BLaER1 treated with 17β-estradiol and CSF1 and Interleukin-3, amounts not matched to agents 10 nM and 100 nM (cell line): ENCODE measurements at regions not wholly inside any gene's neighbourhood (a gene's known extent, or its start where the extent isn't known, plus 50 kb on each side); places are given as distances from the start of the nearest gene placed in this dataset.

Experiments
- H3K27ac ChIP-seq, 11 experiments: shearing (Covaris generic); formaldehyde crosslinking; 2 replicates each; pipeline ENCODE4 v1.8.1; 2022
- H3K27me3 ChIP-seq, 11 experiments: shearing (Covaris generic); formaldehyde crosslinking; 2 replicates each; pipeline ENCODE4 v1.8.1; 2022
- H3K36me3 ChIP-seq, 11 experiments: shearing (Covaris generic); formaldehyde crosslinking; 2 replicates each; pipeline ENCODE4 v1.8.1; 2022
- H3K4me1 ChIP-seq, 10 experiments: shearing (Covaris generic); formaldehyde crosslinking; 2 replicates each; pipeline ENCODE4 v1.8.1; 2022
- H3K4me2 ChIP-seq, 11 experiments: shearing (Covaris generic); formaldehyde crosslinking; 2 replicates each; pipeline ENCODE4 v1.8.1; 2022
- H3K4me3 ChIP-seq, 10 experiments: shearing (Covaris generic); formaldehyde crosslinking; 2 replicates each; pipeline ENCODE4 v1.8.1; 2022
- H3K9ac ChIP-seq, 11 experiments: shearing (Covaris generic); formaldehyde crosslinking; 2 replicates each; pipeline ENCODE4 v1.8.1; 2022
- H3K9me3 ChIP-seq, 11 experiments: shearing (Covaris generic); formaldehyde crosslinking; replicated peaks in 1 of 11; 2 replicates each; pipeline ENCODE4 v1.8.1; 2022
- H4K20me1 ChIP-seq, 11 experiments: shearing (Covaris generic); formaldehyde crosslinking; 2 replicates each; pipeline ENCODE4 v1.8.1; 2022
- Cebpa-rat ChIP-seq, 11 experiments: shearing (Covaris generic); IDR thresholded peaks; 2 replicates each; pipeline ENCODE4 v1.8.1; 2022

- Histone ChIP-seq H3K27me3 (no peaks in the 10 kb centered on the region), H3K9me3 (peaks cover 0 to 11% (median 4%) of the 10 kb centered on the region in 11 experiments; a peak in 6 of 22 replicates), H3K4me3 (no peak overlapping the region), H3K4me1 (peaks cover 8 to 15% (median 11%) of the 10 kb centered on the region in 10 experiments; a peak in 19 of 20 replicates), H3K27ac (peak overlapping the region in 1 of 11 experiments; percentile 32; a peak in 1 of 22 replicates), H3K4me2 (peak overlapping the region; percentile 22 to 56 (median 41); a peak in 21 of 22 replicates), H3K9ac (no peak overlapping the region), H4K20me1 (peaks cover 0 to 4% (median 0%) of the 10 kb centered on the region in 11 experiments; a peak in 1 of 22 replicates), H3K36me3 (no peaks in the 10 kb centered on the region)
- no peak for TF ChIP-seq Cebpa-rat (IDR thresholded peaks at IDR 0.05)
These were observed 209.6 kb downstream of the BUD13 start for GRCh38 chr11:116563028-116563711.

- no peaks in the 10 kb centered on the region for H3K27me3 ChIP-seq
- H3K27ac ChIP-seq, result no peak overlapping the region
- H4K20me1 ChIP-seq, result peaks cover 0 to 4% (median 0%) of the 10 kb centered on the region in 11 experiments; a peak in 2 of 22 replicates
- no peak for TF ChIP-seq Cebpa-rat (IDR thresholded peaks at IDR 0.05)
- H3K9me3 ChIP-seq, result peaks cover 0 to 4% (median 0%) of the 10 kb centered on the region in 11 experiments; a peak in 4 of 22 replicates
- H3K9ac ChIP-seq, result no peak overlapping the region
- H3K4me3 ChIP-seq, result no peak overlapping the region
- no peaks in the 10 kb centered on the region for H3K36me3 ChIP-seq
- peak overlapping the region in 1 of 11 experiments; percentile 23; a peak in 1 of 22 replicates for H3K4me2 ChIP-seq
- peaks cover 8 to 15% (median 11%) of the 10 kb centered on the region in 10 experiments; a peak in 19 of 20 replicates for H3K4me1 ChIP-seq
These were observed 212.2 kb downstream of the BUD13 start for GRCh38 chr11:116560589-116560988.

GRCh38 chr11:116558504-116559211 lies 214.1 kb downstream of the BUD13 start:
- no peak overlapping the region for H3K9ac ChIP-seq
- TF ChIP-seq Cebpa-rat (IDR thresholded peaks at IDR 0.05), result no peak
- no peaks in the 10 kb centered on the region; a peak in 1 of 22 replicates for H3K9me3 ChIP-seq
- peaks cover 0 to 4% (median 0%) of the 10 kb centered on the region in 11 experiments; a peak in 2 of 22 replicates for H4K20me1 ChIP-seq
- H3K4me3 ChIP-seq, result no peak overlapping the region
- H3K27ac ChIP-seq, result no peak overlapping the region
- peaks cover 8 to 14% (median 11%) of the 10 kb centered on the region in 10 experiments; a peak in 19 of 20 replicates for H3K4me1 ChIP-seq
- no peak overlapping the region for H3K4me2 ChIP-seq
- H3K27me3 ChIP-seq, result no peaks in the 10 kb centered on the region
- H3K36me3 ChIP-seq, result no peaks in the 10 kb centered on the region

GRCh38 chr11:116557282-116557681 lies 215.5 kb downstream of the BUD13 start:
- Histone ChIP-seq H3K9me3 (no peaks in the 10 kb centered on the region; a peak in 1 of 22 replicates), H3K27me3 (no peaks in the 10 kb centered on the region), H3K4me3 (no peak overlapping the region), H3K4me1 (0 out of 20 replicates have a peak, but pooled peaks cover 0 to under 1% (median 0%) of the 10 kb centered on the region in 10 experiments), H4K20me1 (peaks cover 0 to 4% (median 0%) of the 10 kb centered on the region in 11 experiments; a peak in 2 of 22 replicates), H3K36me3 (no peaks in the 10 kb centered on the region), H3K4me2 (no peak overlapping the region), H3K27ac (no peak overlapping the region), H3K9ac (no peak overlapping the region)
- no peak for TF ChIP-seq Cebpa-rat (IDR thresholded peaks at IDR 0.05)

- Histone ChIP-seq H3K27ac (no peak overlapping the region), H3K4me1 (no peaks in the 10 kb centered on the region)
These were observed 216.3 kb downstream of the BUD13 start for GRCh38 chr11:116556483-116556882.

DNA sequence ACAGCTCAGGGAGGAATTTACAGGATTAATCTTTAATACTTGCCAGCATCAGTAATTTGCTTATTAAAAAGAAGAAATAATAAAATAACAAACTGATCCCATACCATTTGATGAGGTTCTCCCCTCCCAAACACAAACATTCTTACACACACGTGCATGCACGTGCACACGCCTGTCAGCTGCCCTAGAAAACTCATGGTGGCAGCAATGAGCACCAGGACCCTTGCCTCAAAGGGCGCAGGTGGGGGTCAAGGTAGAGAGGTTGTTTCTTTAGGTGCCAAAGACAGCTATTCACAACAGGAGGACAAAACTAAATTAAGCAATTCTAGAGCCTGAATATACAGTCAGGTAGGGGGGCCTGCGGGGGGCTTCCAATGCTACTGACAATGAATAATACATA lies 219.3 kb downstream of the BUD13 start:
- no peak overlapping the region for H3K9ac ChIP-seq
- H3K4me1 ChIP-seq, result no peaks in the 10 kb centered on the region
- TF ChIP-seq Cebpa-rat (IDR thresholded peaks at IDR 0.05), result no peak
- no peaks in the 10 kb centered on the region; a peak in 1 of 22 replicates for H4K20me1 ChIP-seq
- H3K4me3 ChIP-seq, result no peak overlapping the region
- H3K27me3 ChIP-seq, result no peaks in the 10 kb centered on the region
- no peaks in the 10 kb centered on the region for H3K36me3 ChIP-seq
- H3K27ac ChIP-seq, result no peak overlapping the region
- peaks cover 0 to 12% (median 8%) of the 10 kb centered on the region in 11 experiments; a peak in 14 of 22 replicates for H3K9me3 ChIP-seq
- no peak overlapping the region for H3K4me2 ChIP-seq

More at GRCh38 chr11:116556483-116556882, 216.3 kb downstream of the BUD13 start:
- Histone ChIP-seq H3K27me3 (no peaks in the 10 kb centered on the region), H3K36me3 (no peaks in the 10 kb centered on the region), H4K20me1 (peaks cover 0 to 4% (median 0%) of the 10 kb centered on the region in 11 experiments; a peak in 2 of 22 replicates), H3K9me3 (no peaks in the 10 kb centered on the region; a peak in 1 of 22 replicates), H3K4me2 (no peak overlapping the region), H3K4me3 (no peak overlapping the region), H3K9ac (no peak overlapping the region)
- TF ChIP-seq Cebpa-rat (IDR thresholded peaks at IDR 0.05), result no peak

- Histone ChIP-seq H3K4me3 (no peak overlapping the region), H3K9ac (no peak overlapping the region), H3K4me2 (no peak overlapping the region), H3K4me1 (no peaks in the 10 kb centered on the region), H3K27me3 (no peaks in the 10 kb centered on the region), H3K9me3 (peaks cover 0 to 14% (median 8%) of the 10 kb centered on the region in 11 experiments; a peak in 14 of 22 replicates), H4K20me1 (no peaks in the 10 kb centered on the region), H3K36me3 (no peaks in the 10 kb centered on the region), H3K27ac (no peak overlapping the region)
- no peak for TF ChIP-seq Cebpa-rat (IDR thresholded peaks at IDR 0.05)
These were observed 221.2 kb downstream of the BUD13 start for GRCh38 chr11:116551576-116551975.

- no peaks in the 10 kb centered on the region for H3K27me3 ChIP-seq
These were observed 224.5 kb downstream of the BUD13 start for GRCh38 chr11:116548256-116548655.

GRCh38 chr11:116547571-116547970 lies 225.2 kb downstream of the BUD13 start:
- Histone ChIP-seq H4K20me1 (no peaks in the 10 kb centered on the region), H3K9ac (no peak overlapping the region), H3K4me1 (no peaks in the 10 kb centered on the region), H3K27ac (no peak overlapping the region), H3K4me2 (no peak overlapping the region), H3K36me3 (no peaks in the 10 kb centered on the region), H3K27me3 (no peaks in the 10 kb centered on the region), H3K4me3 (no peak overlapping the region), H3K9me3 (peaks cover 0 to 14% (median 8%) of the 10 kb centered on the region in 11 experiments; a peak in 14 of 22 replicates)
- no peak for TF ChIP-seq Cebpa-rat (IDR thresholded peaks at IDR 0.05)

More at GRCh38 chr11:116548256-116548655, 224.5 kb downstream of the BUD13 start:
- Histone ChIP-seq H3K4me2 (no peak overlapping the region), H3K9me3 (peaks cover 0 to 14% (median 8%) of the 10 kb centered on the region in 11 experiments; a peak in 14 of 22 replicates), H3K27ac (no peak overlapping the region), H3K4me1 (no peaks in the 10 kb centered on the region), H3K36me3 (no peaks in the 10 kb centered on the region), H4K20me1 (no peaks in the 10 kb centered on the region), H3K9ac (no peak overlapping the region), H3K4me3 (no peak overlapping the region)
- no peak for TF ChIP-seq Cebpa-rat (IDR thresholded peaks at IDR 0.05)
